ENCODE measurements at regions not wholly inside any gene's neighbourhood (a gene's known extent, or its start where the extent isn't known, plus 50 kb on each side); places are given as distances from the start of the nearest gene placed in this dataset.

DNA sequence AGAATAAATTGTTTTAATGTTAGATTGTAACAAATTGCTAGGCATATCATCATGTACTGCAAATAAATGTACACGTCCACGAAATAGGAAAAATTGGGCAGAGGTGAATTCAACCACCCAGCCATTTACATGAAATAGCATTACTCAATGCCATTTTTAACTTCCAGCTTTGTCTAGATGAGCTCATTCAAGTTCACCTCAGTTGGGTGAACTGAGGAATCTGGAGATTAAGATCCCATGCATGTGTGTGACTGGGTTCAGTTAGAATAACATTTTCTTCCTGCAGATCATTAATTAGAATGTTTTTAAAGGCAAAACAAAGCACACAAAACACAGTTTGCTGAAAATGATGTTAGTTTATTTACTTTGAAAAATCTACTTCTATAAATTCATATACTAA, 767.8 kb upstream of the GOLIM4 start:
- DNase-seq (no peak), ATAC-seq (ENCODE audit: insufficient read depth, low FRiP score) (no peak)
- H3K36me3 ChIP-seq (ENCODE audit: control insufficient read depth in 4 of 4, insufficient read depth in 4 of 4, low read length in 4 of 4): no peaks in the 10 kb centered on the region
- H3K9ac ChIP-seq (ENCODE audit: insufficient read depth in 1 of 2, low read length in 2 of 2): no peak overlapping the region
- no peaks in the 10 kb centered on the region for H3K27me3 ChIP-seq (ENCODE audit: control insufficient read depth in 3 of 3, insufficient read depth in 3 of 3, low read length in 2 of 3)
- no peaks in the 10 kb centered on the region for H3K9me3 ChIP-seq (ENCODE audit: control insufficient read depth in 4 of 4, insufficient read depth in 3 of 4, low read length in 3 of 4)
- H3K4me1 ChIP-seq (ENCODE audit: control insufficient read depth in 5 of 5, insufficient read depth in 5 of 5, low read length in 5 of 5): peaks cover 0 to 15% (median 0%) of the 10 kb centered on the region in 5 donors
- TF ChIP-seq, protein P1, sequence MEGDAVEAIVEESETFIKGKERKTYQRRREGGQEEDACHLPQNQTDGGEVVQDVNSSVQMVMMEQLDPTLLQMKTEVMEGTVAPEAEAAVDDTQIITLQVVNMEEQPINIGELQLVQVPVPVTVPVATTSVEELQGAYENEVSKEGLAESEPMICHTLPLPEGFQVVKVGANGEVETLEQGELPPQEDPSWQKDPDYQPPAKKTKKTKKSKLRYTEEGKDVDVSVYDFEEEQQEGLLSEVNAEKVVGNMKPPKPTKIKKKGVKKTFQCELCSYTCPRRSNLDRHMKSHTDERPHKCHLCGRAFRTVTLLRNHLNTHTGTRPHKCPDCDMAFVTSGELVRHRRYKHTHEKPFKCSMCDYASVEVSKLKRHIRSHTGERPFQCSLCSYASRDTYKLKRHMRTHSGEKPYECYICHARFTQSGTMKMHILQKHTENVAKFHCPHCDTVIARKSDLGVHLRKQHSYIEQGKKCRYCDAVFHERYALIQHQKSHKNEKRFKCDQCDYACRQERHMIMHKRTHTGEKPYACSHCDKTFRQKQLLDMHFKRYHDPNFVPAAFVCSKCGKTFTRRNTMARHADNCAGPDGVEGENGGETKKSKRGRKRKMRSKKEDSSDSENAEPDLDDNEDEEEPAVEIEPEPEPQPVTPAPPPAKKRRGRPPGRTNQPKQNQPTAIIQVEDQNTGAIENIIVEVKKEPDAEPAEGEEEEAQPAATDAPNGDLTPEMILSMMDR (IDR thresholded peaks at IDR 0.05; ENCODE audit: control extremely low read depth, extremely low read depth): no peak
- H3K4me3 ChIP-seq: no peak overlapping the region
- no peak overlapping the region for H3K27ac ChIP-seq (ENCODE audit: low read depth in 1 of 2, low read length in 1 of 2)
- WGBS, 2 donors: 74 to 75% methylated on average over 2 of the region's 2 CpGs

DNA sequence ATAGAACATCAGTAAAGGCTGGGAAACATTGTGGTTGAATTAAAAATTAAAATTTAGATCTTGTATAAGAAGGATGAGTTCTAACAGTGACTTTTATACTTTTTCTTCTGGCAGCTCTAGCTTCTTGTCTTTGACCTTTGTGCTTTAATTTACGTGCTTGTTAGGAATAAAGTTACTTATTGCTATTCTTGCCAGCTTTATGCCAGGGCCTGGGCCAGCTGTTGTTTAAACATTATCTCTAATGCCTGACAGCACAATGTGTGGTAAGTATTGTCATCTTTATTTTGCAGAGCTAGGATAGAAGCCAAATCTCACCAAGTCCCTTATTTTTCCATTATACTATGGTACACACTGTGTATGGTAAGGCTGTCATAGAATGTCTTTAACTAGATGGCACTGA, 766.7 kb upstream of the GOLIM4 start:
- H3K4me3 ChIP-seq: no peak overlapping the region
- no peak for DNase-seq
- ATAC-seq (ENCODE audit: insufficient read depth, low FRiP score): no peak
- no peak overlapping the region for H3K27ac ChIP-seq (ENCODE audit: low read depth in 1 of 2, low read length in 1 of 2)
- no peaks in the 10 kb centered on the region for H3K36me3 ChIP-seq (ENCODE audit: control insufficient read depth in 4 of 4, insufficient read depth in 4 of 4, low read length in 4 of 4)
- 66 to 67% methylated on average over 1 of the region's 1 CpG for WGBS, 2 donors
- H3K9me3 ChIP-seq (ENCODE audit: control insufficient read depth in 4 of 4, insufficient read depth in 3 of 4, low read length in 3 of 4): no peaks in the 10 kb centered on the region
- peaks cover 0 to 10% (median 0%) of the 10 kb centered on the region in 5 donors for H3K4me1 ChIP-seq (ENCODE audit: control insufficient read depth in 5 of 5, insufficient read depth in 5 of 5, low read length in 5 of 5)
- no peaks in the 10 kb centered on the region for H3K27me3 ChIP-seq (ENCODE audit: control insufficient read depth in 3 of 3, insufficient read depth in 3 of 3, low read length in 2 of 3)
- no peak overlapping the region for H3K9ac ChIP-seq (ENCODE audit: insufficient read depth in 1 of 2, low read length in 2 of 2)
- TF ChIP-seq, protein P1 (IDR thresholded peaks at IDR 0.05; ENCODE audit: control extremely low read depth, extremely low read depth): no peak

DNA sequence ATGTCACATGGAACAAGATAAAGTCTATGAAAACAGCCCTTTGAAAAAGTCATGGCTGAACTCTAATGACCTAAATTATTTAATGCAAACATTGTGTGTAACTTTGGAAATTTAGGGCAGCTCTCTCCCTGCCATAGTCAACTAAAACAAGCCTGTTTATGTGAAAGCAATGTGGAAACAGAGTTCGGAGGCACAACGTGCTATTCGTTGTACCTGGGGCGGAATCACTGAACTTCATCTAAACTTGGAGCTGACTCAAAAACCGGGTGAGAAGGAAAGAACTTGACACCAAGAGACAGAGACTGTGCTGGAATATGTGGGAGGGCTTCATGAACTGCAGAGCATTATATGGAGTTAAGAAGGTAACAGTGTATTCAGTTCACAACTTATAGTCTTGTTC, 764.9 kb upstream of the GOLIM4 start:
- 88 to 92% methylated on average over 5 of the region's 5 CpGs for WGBS, 2 donors

More for the DNA sequence above, 764.9 kb upstream of the GOLIM4 start:
- H3K4me1 ChIP-seq (ENCODE audit: control insufficient read depth in 5 of 5, insufficient read depth in 5 of 5, low read length in 5 of 5): peaks cover 0 to 7% (median 0%) of the 10 kb centered on the region in 5 donors
- DNase-seq (no peak), ATAC-seq (ENCODE audit: insufficient read depth, low FRiP score) (no peak)
- no peaks in the 10 kb centered on the region for H3K36me3 ChIP-seq (ENCODE audit: control insufficient read depth in 4 of 4, insufficient read depth in 4 of 4, low read length in 4 of 4)
- H3K27ac ChIP-seq (ENCODE audit: low read depth in 1 of 2, low read length in 1 of 2): no peak overlapping the region
- peaks cover 0 to 2% (median 0%) of the 10 kb centered on the region in 4 donors for H3K9me3 ChIP-seq (ENCODE audit: control insufficient read depth in 4 of 4, insufficient read depth in 3 of 4, low read length in 3 of 4)
- no peaks in the 10 kb centered on the region for H3K27me3 ChIP-seq (ENCODE audit: control insufficient read depth in 3 of 3, insufficient read depth in 3 of 3, low read length in 2 of 3)
- TF ChIP-seq, protein P1 (IDR thresholded peaks at IDR 0.05; ENCODE audit: control extremely low read depth, extremely low read depth): no peak
- H3K4me3 ChIP-seq: no peak overlapping the region
- H3K9ac ChIP-seq (ENCODE audit: insufficient read depth in 1 of 2, low read length in 2 of 2): no peak overlapping the region
